ENCODE measurements at regions not wholly inside any gene's neighbourhood (a gene's known extent, or its start where the extent isn't known, plus 50 kb on each side); places are given as distances from the start of the nearest gene placed in this dataset.

- H3K27me3 ChIP-seq (ENCODE audit: insufficient read depth, low read length), result no peaks in the 10 kb centered on the region
- no peak overlapping the region for H3K27ac ChIP-seq (ENCODE audit: low read length)
- no peaks in the 10 kb centered on the region; the same call in 1 of the 2 replicates for H3K9me3 ChIP-seq (ENCODE audit: insufficient read depth, low read depth, low read length)
- no peaks in the 10 kb centered on the region for H3K4me1 ChIP-seq (ENCODE audit: insufficient read depth, low read length)
- H3K4me3 ChIP-seq (ENCODE audit: low read length), result no peak overlapping the region
- no peak overlapping the region for H3K9ac ChIP-seq (ENCODE audit: low read depth, low read length)
- H3K36me3 ChIP-seq (ENCODE audit: insufficient read depth, low read depth, low read length), result no peaks in the 10 kb centered on the region
These were observed 711.1 kb upstream of the SOX9 start for GRCh38 chr17:71409712-71410111.

GRCh38 chr17:71412803-71413202 lies 708.0 kb upstream of the SOX9 start:
- no peak overlapping the region for H3K4me3 ChIP-seq (ENCODE audit: low read length)
- H3K9ac ChIP-seq (ENCODE audit: low read depth, low read length), result no peak overlapping the region
- H3K9me3 ChIP-seq (ENCODE audit: insufficient read depth, low read depth, low read length), result peaks cover 9% of the 10 kb centered on the region
- H3K27ac ChIP-seq (ENCODE audit: low read length), result no peak overlapping the region
- no peaks in the 10 kb centered on the region for H3K4me1 ChIP-seq (ENCODE audit: insufficient read depth, low read length)
- H3K36me3 ChIP-seq (ENCODE audit: insufficient read depth, low read depth, low read length), result no peaks in the 10 kb centered on the region
- no peaks in the 10 kb centered on the region for H3K27me3 ChIP-seq (ENCODE audit: insufficient read depth, low read length)

GRCh38 chr17:71413935-71414334 lies 706.9 kb upstream of the SOX9 start:
- Histone ChIP-seq H3K9ac (ENCODE audit: low read depth, low read length) (no peak overlapping the region), H3K4me3 (ENCODE audit: low read length) (no peak overlapping the region), H3K27me3 (ENCODE audit: insufficient read depth, low read length) (no peaks in the 10 kb centered on the region), H3K9me3 (ENCODE audit: insufficient read depth, low read depth, low read length) (peaks cover 19% of the 10 kb centered on the region), H3K36me3 (ENCODE audit: insufficient read depth, low read depth, low read length) (no peaks in the 10 kb centered on the region), H3K27ac (ENCODE audit: low read length) (no peak overlapping the region), H3K4me1 (ENCODE audit: insufficient read depth, low read length) (no peaks in the 10 kb centered on the region)

DNA sequence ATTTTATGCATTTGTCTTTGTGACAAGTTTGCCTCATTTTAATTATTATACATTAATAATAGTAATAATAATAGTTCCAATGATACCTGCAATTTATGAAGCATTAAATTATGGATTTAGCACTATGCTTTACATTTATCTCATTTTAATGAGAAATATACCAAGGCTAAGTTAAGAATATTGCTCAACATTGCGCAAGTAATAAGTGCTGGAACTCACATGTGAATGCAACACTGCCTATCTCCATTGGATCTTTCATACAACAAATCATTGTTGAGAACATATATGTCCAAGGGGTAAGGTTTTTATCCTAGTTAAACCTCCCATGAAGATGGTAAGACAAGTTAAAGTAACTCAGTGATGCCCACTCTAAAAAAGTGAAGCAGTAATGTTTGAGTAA lies 703.7 kb upstream of the SOX9 start:
- Histone ChIP-seq H3K4me1 (ENCODE audit: insufficient read depth, low read length) (no peaks in the 10 kb centered on the region), H3K9ac (ENCODE audit: low read depth, low read length) (no peak overlapping the region), H3K36me3 (ENCODE audit: insufficient read depth, low read depth, low read length) (no peaks in the 10 kb centered on the region), H3K27me3 (ENCODE audit: insufficient read depth, low read length) (no peaks in the 10 kb centered on the region), H3K9me3 (ENCODE audit: insufficient read depth, low read depth, low read length) (peaks cover 33% of the 10 kb centered on the region), H3K27ac (ENCODE audit: low read length) (no peak overlapping the region), H3K4me3 (ENCODE audit: low read length) (no peak overlapping the region)

- Histone ChIP-seq H3K36me3 (ENCODE audit: insufficient read depth, low read depth, low read length) (no peaks in the 10 kb centered on the region), H3K27me3 (ENCODE audit: insufficient read depth, low read length) (no peaks in the 10 kb centered on the region), H3K4me1 (ENCODE audit: insufficient read depth, low read length) (0 out of 2 replicates have a peak, but pooled peaks cover 7% of the 10 kb centered on the region), H3K27ac (ENCODE audit: low read length) (no peak overlapping the region), H3K4me3 (ENCODE audit: low read length) (no peak overlapping the region), H3K9me3 (ENCODE audit: insufficient read depth, low read depth, low read length) (peaks cover 26% of the 10 kb centered on the region), H3K9ac (ENCODE audit: low read depth, low read length) (no peak overlapping the region)
These were observed 697.9 kb upstream of the SOX9 start for GRCh38 chr17:71422968-71423367.

GRCh38 chr17:71423871-71424546 lies 696.8 kb upstream of the SOX9 start:
- H3K36me3 ChIP-seq (ENCODE audit: insufficient read depth, low read depth, low read length), result no peaks in the 10 kb centered on the region
- no peak overlapping the region for H3K9ac ChIP-seq (ENCODE audit: low read depth, low read length)
- 0 out of 2 replicates have a peak, but pooled peaks cover 7% of the 10 kb centered on the region for H3K4me1 ChIP-seq (ENCODE audit: insufficient read depth, low read length)
- no peaks in the 10 kb centered on the region for H3K27me3 ChIP-seq (ENCODE audit: insufficient read depth, low read length)
- H3K27ac ChIP-seq (ENCODE audit: low read length), result no peak overlapping the region
- H3K9me3 ChIP-seq (ENCODE audit: insufficient read depth, low read depth, low read length), result peaks cover 20% of the 10 kb centered on the region
- no peak overlapping the region for H3K4me3 ChIP-seq (ENCODE audit: low read length)

- no peak overlapping the region for H3K4me3 ChIP-seq (ENCODE audit: low read length)
- H3K27ac ChIP-seq (ENCODE audit: low read length), result no peak overlapping the region
These were observed 693.0 kb upstream of the SOX9 start for GRCh38 chr17:71427801-71428200.

DNA sequence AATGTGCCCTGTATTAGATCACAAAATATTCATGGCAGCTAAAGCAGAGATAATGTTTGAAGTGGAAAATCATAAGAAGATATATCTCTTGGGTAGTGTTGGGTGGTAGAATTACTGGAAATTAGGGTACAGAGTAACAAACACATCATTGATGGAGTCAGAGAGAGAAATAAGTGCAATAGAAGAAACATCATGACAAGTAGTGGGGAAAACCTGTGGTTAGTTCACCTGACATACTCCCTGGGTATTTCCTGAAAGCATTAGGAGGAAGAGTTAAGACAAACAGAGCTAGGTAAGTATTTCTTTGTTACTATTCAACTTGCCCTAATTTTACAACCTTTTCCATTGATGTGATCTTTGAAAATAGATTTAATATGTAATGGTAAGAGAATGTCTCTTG lies 691.9 kb upstream of the SOX9 start:
- Histone ChIP-seq H3K27me3 (ENCODE audit: insufficient read depth, low read length) (no peaks in the 10 kb centered on the region), H3K9me3 (ENCODE audit: insufficient read depth, low read depth, low read length) (peaks cover 5% of the 10 kb centered on the region; the same call in 1 of the 2 replicates), H3K36me3 (ENCODE audit: insufficient read depth, low read depth, low read length) (no peaks in the 10 kb centered on the region), H3K27ac (ENCODE audit: low read length) (no peak overlapping the region), H3K9ac (ENCODE audit: low read depth, low read length) (no peak overlapping the region), H3K4me3 (ENCODE audit: low read length) (no peak overlapping the region), H3K4me1 (ENCODE audit: insufficient read depth, low read length) (0 out of 2 replicates have a peak, but pooled peaks cover 5% of the 10 kb centered on the region)

More at GRCh38 chr17:71427801-71428200, 693.0 kb upstream of the SOX9 start:
- Histone ChIP-seq H3K9me3 (ENCODE audit: insufficient read depth, low read depth, low read length) (peaks cover 9% of the 10 kb centered on the region; the same call in 1 of the 2 replicates), H3K4me1 (ENCODE audit: insufficient read depth, low read length) (0 out of 2 replicates have a peak, but pooled peaks cover 7% of the 10 kb centered on the region), H3K9ac (ENCODE audit: low read depth, low read length) (no peak overlapping the region), H3K27me3 (ENCODE audit: insufficient read depth, low read length) (no peaks in the 10 kb centered on the region), H3K36me3 (ENCODE audit: insufficient read depth, low read depth, low read length) (no peaks in the 10 kb centered on the region)

- no peak overlapping the region for H3K9ac ChIP-seq (ENCODE audit: low read depth, low read length)
- no peak overlapping the region for H3K27ac ChIP-seq (ENCODE audit: low read length)
- H3K4me1 ChIP-seq (ENCODE audit: insufficient read depth, low read length), result no peaks in the 10 kb centered on the region
- no peak overlapping the region for H3K4me3 ChIP-seq (ENCODE audit: low read length)
- H3K36me3 ChIP-seq (ENCODE audit: insufficient read depth, low read depth, low read length), result no peaks in the 10 kb centered on the region
- H3K9me3 ChIP-seq (ENCODE audit: insufficient read depth, low read depth, low read length), result peaks cover 5% of the 10 kb centered on the region; the same call in 1 of the 2 replicates
- H3K27me3 ChIP-seq (ENCODE audit: insufficient read depth, low read length), result no peaks in the 10 kb centered on the region
These were observed 690.5 kb upstream of the SOX9 start for GRCh38 chr17:71430281-71430680.

GRCh38 chr17:71431146-71431545 lies 689.7 kb upstream of the SOX9 start:
- H3K4me1 ChIP-seq (ENCODE audit: insufficient read depth, low read length), result no peaks in the 10 kb centered on the region
- H3K27ac ChIP-seq (ENCODE audit: low read length), result no peak overlapping the region
- H3K9me3 ChIP-seq (ENCODE audit: insufficient read depth, low read depth, low read length), result peaks cover 5% of the 10 kb centered on the region; the same call in 1 of the 2 replicates
- no peaks in the 10 kb centered on the region for H3K27me3 ChIP-seq (ENCODE audit: insufficient read depth, low read length)
- no peak overlapping the region for H3K9ac ChIP-seq (ENCODE audit: low read depth, low read length)
- no peaks in the 10 kb centered on the region for H3K36me3 ChIP-seq (ENCODE audit: insufficient read depth, low read depth, low read length)
- H3K4me3 ChIP-seq (ENCODE audit: low read length), result no peak overlapping the region

DNA sequence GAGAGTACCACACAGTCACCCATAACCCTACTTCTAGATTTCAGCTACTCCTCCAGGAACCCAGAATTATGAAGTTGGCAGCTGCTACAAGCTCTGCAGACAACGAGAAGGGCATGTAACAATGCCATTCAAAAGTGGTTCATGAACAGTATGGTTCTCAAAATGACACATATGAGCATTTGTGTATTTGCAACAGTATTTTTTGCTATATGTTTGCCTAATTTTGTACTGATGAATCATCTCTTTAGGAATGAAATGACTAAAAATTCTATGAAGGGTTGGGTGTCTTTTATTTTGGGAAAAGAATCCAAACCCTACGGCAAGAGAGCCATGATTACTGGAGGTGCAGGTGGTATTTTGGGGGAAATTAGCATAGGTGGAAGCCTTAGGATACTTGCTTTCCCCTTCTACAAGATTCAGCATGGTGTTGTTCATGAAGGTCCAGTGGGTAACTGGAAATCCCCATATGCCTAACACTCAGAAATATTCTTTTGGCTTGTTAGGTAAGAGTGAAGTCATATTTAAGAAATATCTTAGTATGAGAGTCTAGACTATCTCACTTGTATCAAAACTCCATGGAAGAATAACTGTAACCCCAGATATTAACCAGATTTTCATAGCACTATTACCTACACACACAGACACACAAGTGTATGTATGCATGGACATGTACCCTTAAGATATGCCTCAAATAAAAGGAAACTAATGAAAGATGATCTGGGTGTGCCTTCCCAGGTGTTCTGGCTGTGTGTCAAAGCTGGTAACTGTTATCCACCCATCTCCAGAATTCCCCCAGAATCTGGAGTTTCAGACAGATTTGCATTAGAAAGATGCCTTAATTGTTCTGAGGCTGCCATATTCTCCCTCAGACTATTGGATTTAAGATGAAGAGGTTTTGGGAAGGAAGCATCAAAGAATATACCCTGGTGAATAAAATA lies 688.2 kb upstream of the SOX9 start:
- no peak overlapping the region for H3K9ac ChIP-seq (ENCODE audit: low read depth, low read length)
- no peaks in the 10 kb centered on the region for H3K36me3 ChIP-seq (ENCODE audit: insufficient read depth, low read depth, low read length)
- H3K4me1 ChIP-seq (ENCODE audit: insufficient read depth, low read length), result no peaks in the 10 kb centered on the region
- H3K4me3 ChIP-seq (ENCODE audit: low read length), result no peak overlapping the region
- H3K27me3 ChIP-seq (ENCODE audit: insufficient read depth, low read length), result no peaks in the 10 kb centered on the region
- H3K9me3 ChIP-seq (ENCODE audit: insufficient read depth, low read depth, low read length), result peaks cover 5% of the 10 kb centered on the region; the same call in 1 of the 2 replicates
- no peak overlapping the region for H3K27ac ChIP-seq (ENCODE audit: low read length)

Measured in iPS-20b (cell line).